ENCODE measurements at regions not wholly inside any gene's neighbourhood (a gene's known extent, or its start where the extent isn't known, plus 50 kb on each side); places are given as distances from the start of the nearest gene placed in this dataset.

- DNase-seq: no peak
These were observed 52.2 kb downstream of the FAT3 start for GRCh38 chr11:92276773-92277172.

- no peak for DNase-seq
These were observed 53.3 kb downstream of the FAT3 start for GRCh38 chr11:92277871-92278270.

GRCh38 chr11:92278791-92279433 is 54.3 kb downstream of the FAT3 start:
- DNase-seq: no peak

GRCh38 chr11:92284107-92284506 is 59.5 kb downstream of the FAT3 start:
- DNase-seq: no peak

GRCh38 chr11:92284558-92284957 is 59.9 kb downstream of the FAT3 start:
- no peak for DNase-seq

- DNase-seq: no peak
These were observed 61.2 kb downstream of the FAT3 start for GRCh38 chr11:92285776-92286175.

GRCh38 chr11:92286709-92287108 is 62.1 kb downstream of the FAT3 start:
- no peak for DNase-seq

- DNase-seq: no peak
These were observed 70.8 kb downstream of the FAT3 start for GRCh38 chr11:92295175-92296137.

- DNase-seq: no peak
These were observed 71.5 kb downstream of the FAT3 start for GRCh38 chr11:92296138-92296515.

- no peak for DNase-seq
These were observed 73.2 kb downstream of the FAT3 start for GRCh38 chr11:92297567-92298553.

GRCh38 chr11:92300876-92301275 is 76.3 kb downstream of the FAT3 start:
- no peak for DNase-seq

GRCh38 chr11:92302770-92303169 is 78.2 kb downstream of the FAT3 start:
- no peak for DNase-seq

GRCh38 chr11:92304271-92304670 is 79.7 kb downstream of the FAT3 start:
- no peak for DNase-seq

- no peak for DNase-seq
These were observed 82.4 kb downstream of the FAT3 start for GRCh38 chr11:92306966-92307510.

- no peak for DNase-seq
These were observed 83.7 kb downstream of the FAT3 start for GRCh38 chr11:92308366-92308765.

- peak; percentile 0 for DNase-seq
These were observed 87.2 kb downstream of the FAT3 start for GRCh38 chr11:92311616-92312449.

GRCh38 chr11:92313784-92314183 is 89.2 kb downstream of the FAT3 start:
- DNase-seq: no peak

- DNase-seq: no peak
These were observed 89.9 kb downstream of the FAT3 start for GRCh38 chr11:92314499-92314898.

GRCh38 chr11:92316106-92316809 is 91.6 kb downstream of the FAT3 start:
- DNase-seq: no peak

- no peak for DNase-seq
These were observed 92.6 kb downstream of the FAT3 start for GRCh38 chr11:92317222-92317621.

- DNase-seq: no peak
These were observed 93.1 kb downstream of the FAT3 start for GRCh38 chr11:92317721-92318120.

Data from CD4-positive, alpha-beta T cell treated with Interleukin-10 for 1 hour (primary cell).